GM12878 (cell line): ENCODE measurements at regions not wholly inside any gene's neighbourhood (a gene's known extent, or its start where the extent isn't known, plus 50 kb on each side); places are given as distances from the start of the nearest gene placed in this dataset.

ENCODE experiments used
- ATAC-seq: fragments of 200-7000 bp; cut with Tn5 transposase; 3 replicates; pipeline ENCODE4 v1.9.1; 2020; ENCODE audit warnings: mild to moderate bottlenecking, moderate library complexity
- BruUV-seq: library from RNA; stranded (reverse); fragments of 400-500 nt; replicated peaks from 2 replicates; lab custom pipeline; 2021; lab: Mats Ljungman, UMichigan
- CTCF ChIA-PET: fragments of 300-600 bp; sonication (Branson Sonifier 250); formaldehyde crosslinking; extraction: SDS; loops from one replicate; lab custom pipeline; 2021; ENCODE audit warnings: inconsistent platforms; lab: Yijun Ruan, JAX
- POLR2A ChIA-PET: fragments of 350-600 bp; formaldehyde crosslinking; extraction: SDS; loops from one replicate; lab custom pipeline; 2021; ENCODE audit warnings: inconsistent platforms; lab: Charles Lee
- RAD21 ChIA-PET: fragments of 300-600 bp; sonication (Branson Sonifier 250); formaldehyde crosslinking; loops from one replicate; lab custom pipeline; 2023; ENCODE audit warnings: antibody characterized with exemption; ENCODE audit not compliant: unreplicated experiment; lab: Charles Lee
- SMC1A ChIA-PET: fragments of 300-600 bp; sonication (Branson Sonifier 250); formaldehyde crosslinking; loops from one replicate; lab custom pipeline; 2023; ENCODE audit not compliant: unreplicated experiment, uncharacterized antibody; lab: Charles Lee
- DNase-seq: peaks from one replicate; pipeline ENCODE4 v3.0.0-alpha.2; 2011; ENCODE audit warnings: low read depth, low spot score
- FAIRE-seq: peaks from 3 replicates; lab custom pipeline; 2011; peaks lifted over from hg19 to GRCh38; lab: Jason Lieb, UNC
- H2AFZ ChIP-seq: 2 replicates; pipeline ENCODE4 v1.6.0; 2011; ENCODE audit warnings: low read depth, low read length, control low read depth; ENCODE audit not compliant: control insufficient read depth
- H3K27ac ChIP-seq: 2 replicates; pipeline ENCODE4 v1.5.1; 2011; ENCODE audit warnings: control low read depth; ENCODE audit not compliant: control insufficient read depth, insufficient read depth
- H3K27me3 ChIP-seq, 2 experiments: replicated peaks in 1 of 2; 2 replicates each; pipeline versions ENCODE4 v1.6.0 to v1.6.1; 2011; ENCODE audit warnings: low read length in 1 of 2; ENCODE audit not compliant: control insufficient read depth in 2 of 2, insufficient read depth in 2 of 2
- H3K36me3 ChIP-seq, 2 experiments: 2 replicates each; pipeline ENCODE4 v1.5.1; 2011; ENCODE audit warnings: low read length in 1 of 2; ENCODE audit not compliant: control insufficient read depth in 2 of 2, insufficient read depth in 2 of 2
- H3K4me1 ChIP-seq: 2 replicates; pipeline ENCODE4 v1.6.1; 2011; ENCODE audit warnings: mild to moderate bottlenecking, low read length, moderate library complexity, mixed read lengths; ENCODE audit not compliant: control insufficient read depth, insufficient read depth
- H3K4me2 ChIP-seq: 2 replicates; pipeline ENCODE4 v1.6.0; 2011; ENCODE audit warnings: control low read depth; ENCODE audit not compliant: control insufficient read depth, insufficient read depth
- H3K4me3 ChIP-seq: fragments of 200-600 bp; sonication (generic); 2 replicates; pipeline ENCODE4 v1.5.1; 2016
- H3K79me2 ChIP-seq: 2 replicates; pipeline ENCODE4 v1.6.0; 2011; ENCODE audit warnings: low read length; ENCODE audit not compliant: control insufficient read depth, insufficient read depth
- H3K9ac ChIP-seq: 2 replicates; pipeline ENCODE4 v1.8.0; 2011; ENCODE audit warnings: low read length, control low read depth, mixed read lengths; ENCODE audit not compliant: control insufficient read depth, insufficient read depth
- H3K9me3 ChIP-seq: replicated peaks from 3 replicates; pipeline ENCODE4 v1.5.1; 2011; ENCODE audit warnings: mild to moderate bottlenecking, low read length; ENCODE audit not compliant: control insufficient read depth, insufficient read depth
- H4K20me1 ChIP-seq: 2 replicates; pipeline ENCODE4 v1.6.0; 2011; ENCODE audit not compliant: control insufficient read depth, insufficient read depth
- CREB1 ChIP-seq: IDR thresholded peaks from 2 replicates; pipeline ENCODE4 v1.6.1; 2012; ENCODE audit warnings: low read depth, mild to moderate bottlenecking, inconsistent platforms
- E4F1 ChIP-seq: fragments of 450-650 bp; IDR thresholded peaks from 2 replicates; pipeline ENCODE4 v1.6.1; 2018; ENCODE audit warnings: borderline replicate concordance, mild to moderate bottlenecking; ENCODE audit not compliant: partially characterized antibody
- EP300 ChIP-seq, 2 experiments: fragments of 150-350 bp in 1 of 2; IDR thresholded peaks; 2 replicates each; pipeline ENCODE4 v1.6.1; 2011 to 2012; ENCODE audit warnings: low read depth in 2 of 2, low read length in 2 of 2, borderline replicate concordance in 1 of 2, improper control_type of control experiment in 1 of 2, inconsistent platforms in 1 of 2; ENCODE audit not compliant: control insufficient read depth in 1 of 2
- FOS ChIP-seq: IDR thresholded peaks from 3 replicates; pipeline ENCODE4 v1.6.1; 2011; ENCODE audit warnings: borderline replicate concordance; ENCODE audit not compliant: insufficient read length; ENCODE audit errors: extremely low read depth
- RBBP5 ChIP-seq: fragments of 200-600 bp; sonication (generic); conservative IDR thresholded peaks from 2 replicates; pipeline ENCODE4 v1.6.1; 2016
- RELB ChIP-seq: fragments of 450-650 bp; IDR thresholded peaks from 2 replicates; pipeline ENCODE4 v1.6.1; 2017; ENCODE audit warnings: low read depth, mild to moderate bottlenecking, moderate library complexity
- TBL1XR1 ChIP-seq: IDR thresholded peaks from 2 replicates; pipeline ENCODE4 v1.6.1; 2012; ENCODE audit warnings: low read depth, low read length, improper control_type of control experiment
- WGBS: methylation state at CpG from one replicate; pipeline ENCODE4 v1.1.6; 2016; ENCODE audit warnings: low lambda C conversion rate; ENCODE audit not compliant: insufficient replicate concordance, insufficient coverage; ENCODE audit errors: missing lambda C conversion rate; 5-methylcytosine and 5-hydroxymethylcytosine counted together
- in situ Hi-C: fragments of 300-500 bp; cut with MboI; formaldehyde crosslinking; loops from 9 replicates; pipeline ENCODE4 v1.14.3; 2018; ENCODE audit warnings: mixed read lengths
- intact Hi-C: fragments of 100-400 bp; cut with micrococcal nuclease; formaldehyde crosslinking; loops from one replicate; pipeline ENCODE4 v1.14.2; 2022; ENCODE audit not compliant: unreplicated experiment

GRCh38 chr6:9606435-9607134 lies 808.3 kb downstream of the TFAP2A start:
- Histone ChIP-seq H3K4me3 (no peak overlapping the region), H3K9ac (no peak overlapping the region), H2AFZ (no peak overlapping the region), H3K27ac (no peak overlapping the region), H4K20me1 (no peaks in the 10 kb centered on the region), H3K27me3 (no peaks in the 10 kb centered on the region), H3K9me3 (no peaks in the 10 kb centered on the region), H3K4me2 (no peak overlapping the region), H3K4me1 (no peaks in the 10 kb centered on the region), H3K79me2 (no peaks in the 10 kb centered on the region)
- in situ Hi-C loops: no loop called here
- intact Hi-C loops: no loop called here
- ChIA-PET POLR2A (no interaction called here), CTCF (interaction anchor here (0.8 kb wide), 1 partner anchor 43 kb away, joined by 3 read pairs; no protein-coding TSS in a partner anchor), RAD21 (no interaction called here)
- FAIRE-seq (no peak), ATAC-seq (no peak), DNase-seq (no peak)
- 46% methylated on average over 14 of the region's 14 CpGs for WGBS
- BruUV-seq: no TSS peak
- TF ChIP-seq CREB1 (no peak), EP300 (IDR thresholded peaks at IDR 0.05; ENCODE audit: borderline replicate concordance in 1 of 2, control insufficient read depth in 1 of 2, low read depth in 2 of 2, low read length in 2 of 2) (no peak), RBBP5 (no peak), FOS (no peak), E4F1 (no peak), RELB (no peak), TBL1XR1 (no peak)
- TF ChIP-seq, all 136 proteins: peak for 0
- H3K36me3 ChIP-seq: no peaks in the 10 kb centered on the region
- SMC1A ChIA-PET: interaction anchor here (1.5 kb wide), 1 partner anchor 15 kb away, joined by 6 read pairs; no protein-coding TSS in a partner anchor
